MM.1S (cell line): ENCODE measurements at regions not wholly inside any gene's neighbourhood (a gene's known extent, or its start where the extent isn't known, plus 50 kb on each side); places are given as distances from the start of the nearest gene placed in this dataset.

Source experiments
- CTCF ChIP-seq: fragments of 300-600 bp; sonication (generic); IDR thresholded peaks from 2 replicates; pipeline ENCODE4 v1.5.1; 2016; ENCODE audit warnings: antibody characterized with exemption, low read length, mixed read lengths
- EZH2phosphoT487 ChIP-seq: fragments of 300-600 bp; sonication (generic); IDR thresholded peaks from 2 replicates; pipeline ENCODE4 v1.6.1; 2018; ENCODE audit warnings: antibody characterized with exemption, low read length

GRCh38 chr6:4327841-4328240 lies 192.5 kb upstream of the ECI2 start:
- TF ChIP-seq CTCF (no peak), EZH2phosphoT487 (no peak)
